ENCODE measurements at regions not wholly inside any gene's neighbourhood (a gene's known extent, or its start where the extent isn't known, plus 50 kb on each side); places are given as distances from the start of the nearest gene placed in this dataset.

DNA sequence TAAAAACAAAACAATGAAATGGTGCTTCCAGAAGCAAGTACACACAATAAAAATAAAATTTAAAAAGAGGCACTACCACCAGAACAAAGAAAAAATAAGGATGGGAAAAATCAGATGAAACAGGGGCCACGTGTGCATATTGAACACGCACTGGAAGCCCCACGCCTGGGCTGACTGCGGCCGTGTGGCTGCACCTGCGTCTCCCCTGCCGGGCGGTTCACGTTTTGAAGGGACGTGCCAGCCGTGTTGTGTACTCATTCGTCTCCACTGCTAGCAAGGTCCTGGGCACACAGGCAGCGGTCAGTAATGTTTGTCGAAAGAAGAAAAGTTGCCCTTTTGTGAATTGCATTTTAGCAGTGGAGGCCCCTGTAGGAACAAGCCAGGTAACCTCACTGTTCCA is 255.9 kb upstream of the RNF32 start:
- TF ChIP-seq, protein P1, sequence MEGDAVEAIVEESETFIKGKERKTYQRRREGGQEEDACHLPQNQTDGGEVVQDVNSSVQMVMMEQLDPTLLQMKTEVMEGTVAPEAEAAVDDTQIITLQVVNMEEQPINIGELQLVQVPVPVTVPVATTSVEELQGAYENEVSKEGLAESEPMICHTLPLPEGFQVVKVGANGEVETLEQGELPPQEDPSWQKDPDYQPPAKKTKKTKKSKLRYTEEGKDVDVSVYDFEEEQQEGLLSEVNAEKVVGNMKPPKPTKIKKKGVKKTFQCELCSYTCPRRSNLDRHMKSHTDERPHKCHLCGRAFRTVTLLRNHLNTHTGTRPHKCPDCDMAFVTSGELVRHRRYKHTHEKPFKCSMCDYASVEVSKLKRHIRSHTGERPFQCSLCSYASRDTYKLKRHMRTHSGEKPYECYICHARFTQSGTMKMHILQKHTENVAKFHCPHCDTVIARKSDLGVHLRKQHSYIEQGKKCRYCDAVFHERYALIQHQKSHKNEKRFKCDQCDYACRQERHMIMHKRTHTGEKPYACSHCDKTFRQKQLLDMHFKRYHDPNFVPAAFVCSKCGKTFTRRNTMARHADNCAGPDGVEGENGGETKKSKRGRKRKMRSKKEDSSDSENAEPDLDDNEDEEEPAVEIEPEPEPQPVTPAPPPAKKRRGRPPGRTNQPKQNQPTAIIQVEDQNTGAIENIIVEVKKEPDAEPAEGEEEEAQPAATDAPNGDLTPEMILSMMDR (IDR thresholded peaks at IDR 0.05) = no peak
- TF ChIP-seq EZH2 (IDR thresholded peaks at IDR 0.05; ENCODE audit: borderline replicate concordance, insufficient read depth, low read depth, low read length, poor library complexity, severe bottlenecking) = no peak

Data from B cell (primary cell).